ENCODE measurements at regions not wholly inside any gene's neighbourhood (a gene's known extent, or its start where the extent isn't known, plus 50 kb on each side); places are given as distances from the start of the nearest gene placed in this dataset.

DNA sequence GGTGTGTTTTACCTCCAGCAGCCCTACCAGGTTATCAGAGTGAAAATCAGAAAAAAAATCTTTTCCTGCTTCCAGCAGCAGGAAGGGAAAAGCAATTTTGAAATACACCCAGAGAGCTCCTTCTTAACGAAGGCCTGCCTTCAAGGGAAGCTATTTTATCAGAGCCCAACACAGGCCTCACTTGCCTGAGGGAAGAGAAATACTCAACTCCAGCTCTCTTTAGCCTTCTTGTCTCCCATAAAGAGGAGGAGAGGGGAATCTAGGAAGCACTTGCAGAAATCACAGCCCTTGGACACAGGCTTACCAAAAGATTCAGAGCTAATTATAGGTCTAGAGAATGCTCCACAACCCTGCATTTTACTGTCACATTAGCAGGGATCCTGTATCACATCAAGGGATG lies 896.1 kb upstream of the CNTNAP5 start:
- H3K4me3 ChIP-seq (ENCODE audit: control insufficient read depth, low read depth, low read length), result no peak overlapping the region
- TF ChIP-seq, protein P1, sequence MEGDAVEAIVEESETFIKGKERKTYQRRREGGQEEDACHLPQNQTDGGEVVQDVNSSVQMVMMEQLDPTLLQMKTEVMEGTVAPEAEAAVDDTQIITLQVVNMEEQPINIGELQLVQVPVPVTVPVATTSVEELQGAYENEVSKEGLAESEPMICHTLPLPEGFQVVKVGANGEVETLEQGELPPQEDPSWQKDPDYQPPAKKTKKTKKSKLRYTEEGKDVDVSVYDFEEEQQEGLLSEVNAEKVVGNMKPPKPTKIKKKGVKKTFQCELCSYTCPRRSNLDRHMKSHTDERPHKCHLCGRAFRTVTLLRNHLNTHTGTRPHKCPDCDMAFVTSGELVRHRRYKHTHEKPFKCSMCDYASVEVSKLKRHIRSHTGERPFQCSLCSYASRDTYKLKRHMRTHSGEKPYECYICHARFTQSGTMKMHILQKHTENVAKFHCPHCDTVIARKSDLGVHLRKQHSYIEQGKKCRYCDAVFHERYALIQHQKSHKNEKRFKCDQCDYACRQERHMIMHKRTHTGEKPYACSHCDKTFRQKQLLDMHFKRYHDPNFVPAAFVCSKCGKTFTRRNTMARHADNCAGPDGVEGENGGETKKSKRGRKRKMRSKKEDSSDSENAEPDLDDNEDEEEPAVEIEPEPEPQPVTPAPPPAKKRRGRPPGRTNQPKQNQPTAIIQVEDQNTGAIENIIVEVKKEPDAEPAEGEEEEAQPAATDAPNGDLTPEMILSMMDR (conservative IDR thresholded peaks at IDR 0.05; ENCODE audit: control insufficient read depth, insufficient read depth, low read depth, low read length), result no peak
- DNase-seq (ENCODE audit: low read depth), result no peak

DNA sequence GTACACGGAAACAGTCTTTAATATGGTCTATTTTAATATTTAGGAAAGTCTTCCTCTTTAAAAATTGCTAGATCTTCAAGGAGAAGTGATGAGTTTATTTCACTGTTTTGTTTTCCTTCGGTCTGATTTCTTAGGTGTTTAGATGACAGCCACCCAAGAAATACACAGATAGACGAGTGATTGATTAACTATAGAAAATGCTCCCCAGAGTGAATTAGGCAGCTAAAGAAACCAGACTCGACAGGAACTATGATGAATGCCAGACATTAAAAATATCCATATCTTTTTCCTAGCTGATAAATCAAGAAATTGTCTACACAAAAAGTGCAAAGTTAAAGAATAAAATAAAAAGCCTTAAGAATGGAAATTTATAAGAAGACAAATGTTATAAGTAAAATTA lies 888.7 kb upstream of the CNTNAP5 start:
- DNase-seq (ENCODE audit: low read depth), result no peak
- no peak overlapping the region for H3K4me3 ChIP-seq (ENCODE audit: control insufficient read depth, low read depth, low read length)
- TF ChIP-seq, protein P1 (conservative IDR thresholded peaks at IDR 0.05; ENCODE audit: control insufficient read depth, insufficient read depth, low read depth, low read length), result no peak

DNA sequence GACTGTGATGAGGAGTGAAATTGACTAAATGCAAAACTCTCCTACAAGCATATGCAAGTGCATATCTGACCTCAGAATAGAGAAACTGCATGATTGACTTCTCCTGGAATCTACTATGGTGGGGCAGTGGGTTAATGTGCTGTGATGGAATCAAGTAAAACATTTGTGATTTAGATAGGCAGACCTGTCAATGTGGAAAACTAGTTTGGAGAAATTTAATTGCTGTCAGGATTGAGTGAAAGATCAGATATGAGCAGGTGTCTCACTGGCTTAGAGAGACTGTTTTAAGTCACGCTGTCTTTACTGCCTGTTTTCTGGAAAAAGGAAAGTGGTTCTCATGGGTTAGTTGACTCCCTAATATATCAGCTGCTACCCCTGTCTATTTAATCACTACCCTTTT lies 881.0 kb upstream of the CNTNAP5 start:
- DNase-seq (ENCODE audit: low read depth), result no peak

DNA sequence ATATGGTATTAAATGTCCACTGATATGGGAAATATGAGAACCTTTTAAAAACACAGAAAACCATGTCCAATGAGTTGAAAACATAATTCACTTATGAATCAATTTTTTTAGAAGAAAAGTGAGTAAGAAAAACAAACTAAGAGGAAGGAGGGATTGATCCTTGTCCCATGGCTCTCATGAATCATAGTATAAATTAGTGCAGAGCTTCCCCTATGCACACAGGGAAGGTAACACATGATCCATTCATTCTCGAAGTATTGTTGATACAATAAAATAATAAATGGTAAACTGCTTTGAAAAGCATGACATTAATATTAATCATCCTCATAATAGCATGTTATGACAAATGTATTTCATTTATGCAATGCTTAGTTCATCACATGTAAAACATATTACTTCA lies 872.0 kb upstream of the CNTNAP5 start:
- no peak overlapping the region for H3K4me3 ChIP-seq (ENCODE audit: control insufficient read depth, low read depth, low read length)
- no peak for DNase-seq (ENCODE audit: low read depth)
- TF ChIP-seq, protein P1 (conservative IDR thresholded peaks at IDR 0.05; ENCODE audit: control insufficient read depth, insufficient read depth, low read depth, low read length), result no peak

More for the DNA sequence above, 881.0 kb upstream of the CNTNAP5 start:
- TF ChIP-seq, protein P1 (conservative IDR thresholded peaks at IDR 0.05; ENCODE audit: control insufficient read depth, insufficient read depth, low read depth, low read length), result no peak
- H3K4me3 ChIP-seq (ENCODE audit: control insufficient read depth, low read depth, low read length), result no peak overlapping the region

DNA sequence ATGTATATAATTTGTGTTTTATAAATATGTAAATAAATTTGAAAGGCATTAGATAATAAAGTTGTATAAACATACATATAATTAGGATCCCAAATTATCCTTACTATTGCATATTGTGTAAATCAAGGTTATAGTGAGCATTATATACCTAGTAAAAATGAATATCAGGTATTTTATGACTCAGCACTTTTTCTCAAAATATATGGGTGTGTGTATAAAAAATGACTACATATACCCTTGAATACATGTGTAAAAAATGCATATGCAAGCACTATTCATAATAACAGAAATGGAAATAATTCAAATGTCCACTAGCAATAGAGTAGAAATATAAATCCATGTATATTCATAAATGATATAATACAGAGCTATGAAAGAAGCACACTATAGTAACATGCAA lies 870.9 kb upstream of the CNTNAP5 start:
- no peak overlapping the region for H3K4me3 ChIP-seq (ENCODE audit: control insufficient read depth, low read depth, low read length)
- TF ChIP-seq, protein P1 (conservative IDR thresholded peaks at IDR 0.05; ENCODE audit: control insufficient read depth, insufficient read depth, low read depth, low read length), result no peak
- DNase-seq (ENCODE audit: low read depth), result no peak

DNA sequence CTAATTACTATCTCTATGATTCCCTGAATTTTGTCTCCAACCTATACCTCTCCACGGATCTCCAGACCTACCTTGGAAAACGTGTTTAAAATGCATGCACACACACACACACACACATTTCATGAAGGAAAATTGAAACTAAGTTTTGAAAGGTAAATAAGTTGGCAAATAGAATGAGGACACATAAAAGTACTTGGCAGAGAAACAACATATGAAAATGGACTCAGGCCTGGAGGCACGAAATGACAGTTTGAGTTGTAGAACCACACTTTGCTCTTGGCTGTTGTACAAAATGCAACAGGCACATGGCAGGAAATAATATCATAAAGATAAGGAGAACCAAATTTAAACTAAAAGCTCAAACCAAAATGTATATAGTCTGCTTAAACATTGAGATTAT lies 868.1 kb upstream of the CNTNAP5 start:
- TF ChIP-seq, protein P1 (conservative IDR thresholded peaks at IDR 0.05; ENCODE audit: control insufficient read depth, insufficient read depth, low read depth, low read length), result no peak
- H3K4me3 ChIP-seq (ENCODE audit: control insufficient read depth, low read depth, low read length), result no peak overlapping the region
- DNase-seq (ENCODE audit: low read depth), result no peak

DNA sequence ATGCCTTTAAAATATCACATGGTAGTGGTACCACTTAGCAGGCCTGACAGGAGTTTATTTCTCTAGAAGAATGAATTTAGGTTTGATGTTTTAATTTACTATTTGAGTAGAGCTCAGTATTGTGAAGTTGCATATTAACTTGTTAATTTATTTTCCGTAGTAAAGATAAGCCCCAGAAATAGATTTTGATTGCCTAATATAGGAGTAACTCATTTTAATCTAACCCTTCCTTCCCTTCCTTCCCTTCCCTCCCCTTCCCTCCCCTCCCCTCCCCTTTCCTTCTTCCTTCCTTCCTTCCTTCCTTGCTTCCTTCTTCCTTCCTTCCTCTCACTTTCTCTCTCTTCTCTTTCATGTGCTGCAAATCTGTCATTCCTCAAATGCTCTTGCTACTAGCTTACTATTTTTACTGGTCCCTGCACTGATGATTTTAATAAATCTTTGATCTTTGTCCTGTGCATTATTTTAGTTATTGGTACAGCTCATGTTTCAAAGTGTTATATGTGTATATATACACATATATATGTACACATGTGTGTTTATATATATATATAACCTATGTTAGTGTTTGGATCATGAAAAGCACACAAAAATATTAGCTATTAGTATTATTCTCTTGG lies 862.6 kb upstream of the CNTNAP5 start:
- DNase-seq (ENCODE audit: low read depth), result no peak
- TF ChIP-seq, protein P1 (conservative IDR thresholded peaks at IDR 0.05; ENCODE audit: control insufficient read depth, insufficient read depth, low read depth, low read length), result no peak
- no peak overlapping the region for H3K4me3 ChIP-seq (ENCODE audit: control insufficient read depth, low read depth, low read length)

All from fibroblast of mammary gland (primary cell).